NOMO-1 (cell line): ENCODE measurements at regions not wholly inside any gene's neighbourhood (a gene's known extent, or its start where the extent isn't known, plus 50 kb on each side); places are given as distances from the start of the nearest gene placed in this dataset.

Experiments
- DNase-seq, 2 experiments: peaks; one replicate each; lab custom pipeline; 2025; ENCODE audit not compliant: unreplicated experiment in 2 of 2; lab: John Stamatoyannopoulos, UW

- no peak for DNase-seq
These were observed 70.9 kb upstream of the GSE1 start for GRCh38 chr16:85541980-85542900.

GRCh38 chr16:85543536-85543935 is 69.6 kb upstream of the GSE1 start:
- DNase-seq: no peak

- no peak for DNase-seq
These were observed 69.1 kb upstream of the GSE1 start for GRCh38 chr16:85544016-85544415.

- DNase-seq: no peak
These were observed 68.5 kb upstream of the GSE1 start for GRCh38 chr16:85544668-85545067.

GRCh38 chr16:85545227-85545818 is 67.8 kb upstream of the GSE1 start:
- no peak for DNase-seq

GRCh38 chr16:85546585-85547447 is 66.3 kb upstream of the GSE1 start:
- DNase-seq: no peak

- no peak for DNase-seq
These were observed 64.7 kb upstream of the GSE1 start for GRCh38 chr16:85548375-85548774.

- DNase-seq: no peak
These were observed 63.2 kb upstream of the GSE1 start for GRCh38 chr16:85549766-85550421.

- no peak for DNase-seq
These were observed 62.7 kb upstream of the GSE1 start for GRCh38 chr16:85550422-85550864.

- no peak for DNase-seq
These were observed 61.9 kb upstream of the GSE1 start for GRCh38 chr16:85550953-85551924.

- no peak for DNase-seq
These were observed 60.1 kb upstream of the GSE1 start for GRCh38 chr16:85552980-85553435.

GRCh38 chr16:85553436-85554113 is 59.5 kb upstream of the GSE1 start:
- DNase-seq: peak; percentile 87 to 91

- DNase-seq: peak; percentile 94 to 95
These were observed 58.8 kb upstream of the GSE1 start for GRCh38 chr16:85554114-85554888.

- DNase-seq: peak; percentile 59 to 71
These were observed 58.0 kb upstream of the GSE1 start for GRCh38 chr16:85554889-85555718.

GRCh38 chr16:85555719-85556455 is 57.2 kb upstream of the GSE1 start:
- DNase-seq: peak in 1 of 2 experiments; percentile 46

GRCh38 chr16:85556456-85557082 is 56.6 kb upstream of the GSE1 start:
- peak; percentile 51 to 66 for DNase-seq
